NCI-H2081 treated with DMSO at 0.1 percent for 48 hours (cell line): ENCODE measurements at regions not wholly inside any gene's neighbourhood (a gene's known extent, or its start where the extent isn't known, plus 50 kb on each side); places are given as distances from the start of the nearest gene placed in this dataset.

Experiments used
- DNase-seq: peaks from one replicate; lab custom pipeline; 2025; lab: John Stamatoyannopoulos, UW

- DNase-seq = no peak
Measured at GRCh38 chr2:126990605-126991532, 92.2 kb downstream of the TEX51 start.

- no peak for DNase-seq
Measured at GRCh38 chr2:126994340-126994777, 95.7 kb downstream of the TEX51 start.

- DNase-seq = no peak
Measured at GRCh38 chr2:126995621-126996377, 97.1 kb downstream of the TEX51 start.

- DNase-seq = no peak
Measured at GRCh38 chr2:126996378-126996699, 97.6 kb downstream of the TEX51 start.
